ENCODE measurements at regions not wholly inside any gene's neighbourhood (a gene's known extent, or its start where the extent isn't known, plus 50 kb on each side); places are given as distances from the start of the nearest gene placed in this dataset.

- H3K4me3 ChIP-seq (ENCODE audit: low read length in 2 of 2) = peak overlapping the region in 1 of 2 donors; percentile 16
- peaks cover 37 to 55% of the 10 kb centered on the region in 2 donors for H3K4me1 ChIP-seq (ENCODE audit: control insufficient read depth in 2 of 2, insufficient read depth in 2 of 2, low read length in 2 of 2)
- H3K9ac ChIP-seq (ENCODE audit: low read depth in 1 of 2, low read length in 2 of 2) = peak overlapping the region in 1 of 2 donors; percentile 25
- H3K27me3 ChIP-seq (ENCODE audit: control insufficient read depth in 2 of 2, insufficient read depth in 2 of 2, low read length in 2 of 2) = peaks cover 0 to 9% of the 10 kb centered on the region in 2 donors
- no peaks in the 10 kb centered on the region for H3K36me3 ChIP-seq (ENCODE audit: control insufficient read depth in 2 of 2, insufficient read depth in 2 of 2, low read length in 2 of 2)
- no peaks in the 10 kb centered on the region for H3K9me3 ChIP-seq (ENCODE audit: control insufficient read depth in 2 of 2, low read length in 2 of 2)
- H3K27ac ChIP-seq (ENCODE audit: low read depth in 2 of 2, low read length in 2 of 2) = peak overlapping the region; percentile 18 to 59
Measured at GRCh38 chr15:69595009-69595791, 142.6 kb downstream of the RPLP1 start.

GRCh38 chr15:69597061-69597592 is 144.5 kb downstream of the RPLP1 start:
- H3K27me3 ChIP-seq (ENCODE audit: control insufficient read depth in 2 of 2, insufficient read depth in 2 of 2, low read length in 2 of 2) = peaks cover 0 to 9% of the 10 kb centered on the region in 2 donors

DNA sequence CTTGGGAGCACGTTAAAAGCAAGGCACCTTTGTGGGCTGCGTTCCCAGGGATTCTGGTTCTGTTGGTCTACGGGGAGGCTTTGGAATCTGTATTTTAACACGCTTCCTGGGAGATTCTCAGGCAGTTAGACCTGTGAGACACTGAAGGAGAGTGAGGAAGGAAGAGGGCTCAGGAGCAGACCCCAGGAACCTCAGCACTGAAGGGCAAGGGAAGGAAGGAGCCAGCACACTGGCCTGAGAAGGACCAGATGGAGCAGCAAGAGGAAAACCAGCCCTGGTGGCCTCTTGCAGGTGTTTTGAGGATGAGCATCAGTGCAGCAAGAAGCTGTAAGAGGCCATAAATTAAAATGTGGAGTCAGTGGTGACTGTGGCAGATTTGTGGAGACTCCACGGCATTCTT is 146.7 kb downstream of the RPLP1 start:
- H3K9ac ChIP-seq (ENCODE audit: low read depth in 1 of 2, low read length in 2 of 2) = no peak overlapping the region
- H3K27me3 ChIP-seq (ENCODE audit: control insufficient read depth in 2 of 2, insufficient read depth in 2 of 2, low read length in 2 of 2) = peaks cover 0 to 9% of the 10 kb centered on the region in 2 donors
- H3K27ac ChIP-seq (ENCODE audit: low read depth in 2 of 2, low read length in 2 of 2) = no peak overlapping the region
- no peak overlapping the region for H3K4me3 ChIP-seq (ENCODE audit: low read length in 2 of 2)
- H3K36me3 ChIP-seq (ENCODE audit: control insufficient read depth in 2 of 2, insufficient read depth in 2 of 2, low read length in 2 of 2) = no peaks in the 10 kb centered on the region
- peaks cover 13 to 20% of the 10 kb centered on the region in 2 donors for H3K4me1 ChIP-seq (ENCODE audit: control insufficient read depth in 2 of 2, insufficient read depth in 2 of 2, low read length in 2 of 2)
- no peaks in the 10 kb centered on the region for H3K9me3 ChIP-seq (ENCODE audit: control insufficient read depth in 2 of 2, low read length in 2 of 2)

More at GRCh38 chr15:69597061-69597592, 144.5 kb downstream of the RPLP1 start:
- H3K4me3 ChIP-seq (ENCODE audit: low read length in 2 of 2) = no peak overlapping the region
- peaks cover 30 to 40% of the 10 kb centered on the region in 2 donors for H3K4me1 ChIP-seq (ENCODE audit: control insufficient read depth in 2 of 2, insufficient read depth in 2 of 2, low read length in 2 of 2)
- H3K27ac ChIP-seq (ENCODE audit: low read depth in 2 of 2, low read length in 2 of 2) = no peak overlapping the region
- no peak overlapping the region for H3K9ac ChIP-seq (ENCODE audit: low read depth in 1 of 2, low read length in 2 of 2)
- H3K36me3 ChIP-seq (ENCODE audit: control insufficient read depth in 2 of 2, insufficient read depth in 2 of 2, low read length in 2 of 2) = no peaks in the 10 kb centered on the region
- no peaks in the 10 kb centered on the region for H3K9me3 ChIP-seq (ENCODE audit: control insufficient read depth in 2 of 2, low read length in 2 of 2)

DNA sequence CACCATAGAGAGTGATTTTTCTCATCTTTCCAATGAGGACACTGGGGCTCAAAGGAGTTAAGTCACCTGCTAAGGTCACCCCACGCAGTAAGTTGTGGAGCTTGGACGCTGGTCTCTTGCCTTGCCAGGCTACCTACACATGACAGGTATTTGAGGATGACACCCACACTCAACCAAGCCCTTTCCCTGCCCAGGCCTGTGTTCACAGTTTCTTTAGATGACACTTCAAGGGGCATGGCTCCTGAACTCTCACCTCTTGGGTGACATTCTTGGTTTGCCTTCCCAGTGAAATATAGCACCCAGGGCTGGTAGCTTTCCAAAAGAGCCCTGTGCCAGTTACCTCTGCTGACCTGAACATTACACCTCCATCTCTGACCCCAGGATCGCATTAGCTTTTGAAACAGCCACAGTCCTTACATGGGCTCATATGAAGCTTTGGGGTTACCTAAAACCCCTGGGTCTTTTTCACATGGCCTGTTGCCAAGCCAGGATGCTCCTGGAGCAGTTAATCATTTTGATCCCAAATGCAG is 148.0 kb downstream of the RPLP1 start:
- Histone ChIP-seq H3K36me3 (ENCODE audit: control insufficient read depth in 2 of 2, insufficient read depth in 2 of 2, low read length in 2 of 2) (no peaks in the 10 kb centered on the region), H3K27me3 (ENCODE audit: control insufficient read depth in 2 of 2, insufficient read depth in 2 of 2, low read length in 2 of 2) (peaks cover 0 to 9% of the 10 kb centered on the region in 2 donors), H3K9ac (ENCODE audit: low read depth in 1 of 2, low read length in 2 of 2) (no peak overlapping the region), H3K4me1 (ENCODE audit: control insufficient read depth in 2 of 2, insufficient read depth in 2 of 2, low read length in 2 of 2) (peaks cover 3 to 7% of the 10 kb centered on the region in 2 donors), H3K9me3 (ENCODE audit: control insufficient read depth in 2 of 2, low read length in 2 of 2) (no peaks in the 10 kb centered on the region), H3K4me3 (ENCODE audit: low read length in 2 of 2) (no peak overlapping the region), H3K27ac (ENCODE audit: low read depth in 2 of 2, low read length in 2 of 2) (no peak overlapping the region)

- Histone ChIP-seq H3K36me3 (ENCODE audit: control insufficient read depth in 2 of 2, insufficient read depth in 2 of 2, low read length in 2 of 2) (no peaks in the 10 kb centered on the region), H3K9me3 (ENCODE audit: control insufficient read depth in 2 of 2, low read length in 2 of 2) (no peaks in the 10 kb centered on the region), H3K27me3 (ENCODE audit: control insufficient read depth in 2 of 2, insufficient read depth in 2 of 2, low read length in 2 of 2) (peaks cover 0 to 9% of the 10 kb centered on the region in 2 donors), H3K4me1 (ENCODE audit: control insufficient read depth in 2 of 2, insufficient read depth in 2 of 2, low read length in 2 of 2) (peaks cover 0 to 2% of the 10 kb centered on the region in 2 donors), H3K27ac (ENCODE audit: low read depth in 2 of 2, low read length in 2 of 2) (no peak overlapping the region), H3K4me3 (ENCODE audit: low read length in 2 of 2) (no peak overlapping the region), H3K9ac (ENCODE audit: low read depth in 1 of 2, low read length in 2 of 2) (no peak overlapping the region)
Measured at GRCh38 chr15:69601711-69602504, 149.3 kb downstream of the RPLP1 start.

GRCh38 chr15:69602921-69603320 is 150.3 kb downstream of the RPLP1 start:
- Histone ChIP-seq H3K9me3 (ENCODE audit: control insufficient read depth in 2 of 2, low read length in 2 of 2) (no peaks in the 10 kb centered on the region), H3K36me3 (ENCODE audit: control insufficient read depth in 2 of 2, insufficient read depth in 2 of 2, low read length in 2 of 2) (no peaks in the 10 kb centered on the region), H3K27me3 (ENCODE audit: control insufficient read depth in 2 of 2, insufficient read depth in 2 of 2, low read length in 2 of 2) (peaks cover 0 to 8% of the 10 kb centered on the region in 2 donors), H3K4me3 (ENCODE audit: low read length in 2 of 2) (no peak overlapping the region), H3K9ac (ENCODE audit: low read depth in 1 of 2, low read length in 2 of 2) (no peak overlapping the region), H3K4me1 (ENCODE audit: control insufficient read depth in 2 of 2, insufficient read depth in 2 of 2, low read length in 2 of 2) (peaks cover 0 to 2% of the 10 kb centered on the region in 2 donors), H3K27ac (ENCODE audit: low read depth in 2 of 2, low read length in 2 of 2) (no peak overlapping the region)

DNA sequence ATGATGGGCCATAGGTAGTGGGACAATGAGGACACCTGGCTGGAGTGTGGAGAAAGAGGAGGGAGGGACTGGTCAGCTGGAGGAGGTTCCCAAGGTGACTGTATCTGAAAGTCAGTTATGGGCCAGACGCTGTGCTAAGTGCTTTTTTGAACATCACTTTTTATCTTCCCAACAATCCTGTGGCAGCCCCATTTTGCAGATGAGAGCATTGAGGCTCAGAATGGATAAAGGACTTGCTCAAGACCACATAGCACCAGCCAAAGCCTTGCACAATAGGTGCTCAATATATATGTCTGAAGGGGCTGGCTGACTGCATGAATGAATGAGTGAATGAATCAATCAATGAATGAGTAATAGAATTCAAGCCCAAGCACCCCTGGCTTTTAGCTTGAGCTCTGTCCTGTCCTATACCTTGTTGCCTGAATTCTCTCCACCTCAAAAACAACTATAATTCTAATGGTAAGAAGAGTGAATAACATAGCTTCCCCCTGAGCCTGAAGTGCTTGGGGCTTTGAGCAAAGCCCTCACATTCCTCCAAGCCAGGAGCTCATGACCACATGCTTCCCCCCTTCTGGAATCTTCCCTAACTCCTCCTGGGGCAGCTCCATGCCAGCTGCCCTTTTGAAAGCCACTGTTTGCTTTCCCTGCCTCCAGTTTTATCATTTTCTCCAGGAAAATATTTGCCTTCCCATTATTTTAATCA is 150.9 kb downstream of the RPLP1 start:
- Histone ChIP-seq H3K9ac (ENCODE audit: low read depth in 1 of 2, low read length in 2 of 2) (no peak overlapping the region), H3K4me3 (ENCODE audit: low read length in 2 of 2) (no peak overlapping the region), H3K4me1 (ENCODE audit: control insufficient read depth in 2 of 2, insufficient read depth in 2 of 2, low read length in 2 of 2) (peaks cover 0 to 2% of the 10 kb centered on the region in 2 donors), H3K27me3 (ENCODE audit: control insufficient read depth in 2 of 2, insufficient read depth in 2 of 2, low read length in 2 of 2) (peaks cover 0 to 3% of the 10 kb centered on the region in 2 donors), H3K27ac (ENCODE audit: low read depth in 2 of 2, low read length in 2 of 2) (no peak overlapping the region), H3K9me3 (ENCODE audit: control insufficient read depth in 2 of 2, low read length in 2 of 2) (no peaks in the 10 kb centered on the region), H3K36me3 (ENCODE audit: control insufficient read depth in 2 of 2, insufficient read depth in 2 of 2, low read length in 2 of 2) (no peaks in the 10 kb centered on the region)

GRCh38 chr15:69604072-69604411 is 151.4 kb downstream of the RPLP1 start:
- Histone ChIP-seq H3K27me3 (ENCODE audit: control insufficient read depth in 2 of 2, insufficient read depth in 2 of 2, low read length in 2 of 2) (no peaks in the 10 kb centered on the region), H3K4me3 (ENCODE audit: low read length in 2 of 2) (no peak overlapping the region), H3K36me3 (ENCODE audit: control insufficient read depth in 2 of 2, insufficient read depth in 2 of 2, low read length in 2 of 2) (no peaks in the 10 kb centered on the region), H3K9me3 (ENCODE audit: control insufficient read depth in 2 of 2, low read length in 2 of 2) (no peaks in the 10 kb centered on the region), H3K9ac (ENCODE audit: low read depth in 1 of 2, low read length in 2 of 2) (no peak overlapping the region), H3K4me1 (ENCODE audit: control insufficient read depth in 2 of 2, insufficient read depth in 2 of 2, low read length in 2 of 2) (peaks cover 0 to 2% of the 10 kb centered on the region in 2 donors), H3K27ac (ENCODE audit: low read depth in 2 of 2, low read length in 2 of 2) (no peak overlapping the region)

- Histone ChIP-seq H3K27ac (ENCODE audit: low read depth in 2 of 2, low read length in 2 of 2) (no peak overlapping the region), H3K27me3 (ENCODE audit: control insufficient read depth in 2 of 2, insufficient read depth in 2 of 2, low read length in 2 of 2) (no peaks in the 10 kb centered on the region), H3K4me1 (ENCODE audit: control insufficient read depth in 2 of 2, insufficient read depth in 2 of 2, low read length in 2 of 2) (peaks cover 0 to 2% of the 10 kb centered on the region in 2 donors), H3K36me3 (ENCODE audit: control insufficient read depth in 2 of 2, insufficient read depth in 2 of 2, low read length in 2 of 2) (no peaks in the 10 kb centered on the region), H3K9ac (ENCODE audit: low read depth in 1 of 2, low read length in 2 of 2) (no peak overlapping the region), H3K4me3 (ENCODE audit: low read length in 2 of 2) (no peak overlapping the region), H3K9me3 (ENCODE audit: control insufficient read depth in 2 of 2, low read length in 2 of 2) (no peaks in the 10 kb centered on the region)
Measured at GRCh38 chr15:69606144-69606543, 153.5 kb downstream of the RPLP1 start.

Measured in mucosa of rectum (tissue), 2 donors.